NCI-H1694 treated with DMSO at 0.1 percent for 48 hours (cell line): ENCODE measurements at regions not wholly inside any gene's neighbourhood (a gene's known extent, or its start where the extent isn't known, plus 50 kb on each side); places are given as distances from the start of the nearest gene placed in this dataset.
"Not testable (repeated sequence)": the region's sequence is repeated elsewhere in the genome, so short reads cannot be mapped to it uniquely, and the experiment has no call there.

Experiments
- DNase-seq: peaks from one replicate; lab custom pipeline; 2025; lab: John Stamatoyannopoulos, UW

GRCh38 chr13:61215116-61215515 is 200.5 kb downstream of the PCDH20 start:
- DNase-seq, result no peak

- no peak for DNase-seq
Measured at GRCh38 chr13:61214551-61214950, 201.1 kb downstream of the PCDH20 start.

GRCh38 chr13:61205898-61206297 is 209.8 kb downstream of the PCDH20 start:
- DNase-seq, result not testable (repeated sequence)

- no peak for DNase-seq
Measured at GRCh38 chr13:61204025-61204424, 211.6 kb downstream of the PCDH20 start.

GRCh38 chr13:61202042-61202441 is 213.6 kb downstream of the PCDH20 start:
- no peak for DNase-seq

GRCh38 chr13:61192826-61193225 is 222.8 kb downstream of the PCDH20 start:
- DNase-seq, result no peak

- DNase-seq, result no peak
Measured at GRCh38 chr13:61188057-61188456, 227.6 kb downstream of the PCDH20 start.

GRCh38 chr13:61187471-61187870 is 228.2 kb downstream of the PCDH20 start:
- no peak for DNase-seq

- DNase-seq, result no peak
Measured at GRCh38 chr13:61183670-61184069, 232.0 kb downstream of the PCDH20 start.

- no peak for DNase-seq
Measured at GRCh38 chr13:61180234-61180633, 235.4 kb downstream of the PCDH20 start.

GRCh38 chr13:61179741-61180140 is 235.9 kb downstream of the PCDH20 start:
- DNase-seq, result no peak

- no peak for DNase-seq
Measured at GRCh38 chr13:61170856-61171255, 244.8 kb downstream of the PCDH20 start.

- no peak for DNase-seq
Measured at GRCh38 chr13:61162636-61163035, 253.0 kb downstream of the PCDH20 start.

GRCh38 chr13:61162106-61162505 is 253.5 kb downstream of the PCDH20 start:
- DNase-seq, result no peak

- DNase-seq, result no peak
Measured at GRCh38 chr13:61156753-61157152, 258.9 kb downstream of the PCDH20 start.

- DNase-seq, result no peak
Measured at GRCh38 chr13:61151062-61151461, 264.6 kb downstream of the PCDH20 start.

GRCh38 chr13:61149331-61149730 is 266.3 kb downstream of the PCDH20 start:
- DNase-seq, result no peak

GRCh38 chr13:61148691-61149315 is 266.8 kb downstream of the PCDH20 start:
- no peak for DNase-seq

- DNase-seq, result no peak
Measured at GRCh38 chr13:61148211-61148610, 267.4 kb downstream of the PCDH20 start.

- no peak for DNase-seq
Measured at GRCh38 chr13:61146571-61146970, 269.1 kb downstream of the PCDH20 start.

- no peak for DNase-seq
Measured at GRCh38 chr13:61146158-61146557, 269.5 kb downstream of the PCDH20 start.

- no peak for DNase-seq
Measured at GRCh38 chr13:61144834-61145593, 270.6 kb downstream of the PCDH20 start.

- no peak for DNase-seq
Measured at GRCh38 chr13:61144301-61144700, 271.3 kb downstream of the PCDH20 start.

- DNase-seq, result no peak
Measured at GRCh38 chr13:61142506-61142905, 273.1 kb downstream of the PCDH20 start.
